ENCODE measurements at regions not wholly inside any gene's neighbourhood (a gene's known extent, or its start where the extent isn't known, plus 50 kb on each side); places are given as distances from the start of the nearest gene placed in this dataset.

DNA sequence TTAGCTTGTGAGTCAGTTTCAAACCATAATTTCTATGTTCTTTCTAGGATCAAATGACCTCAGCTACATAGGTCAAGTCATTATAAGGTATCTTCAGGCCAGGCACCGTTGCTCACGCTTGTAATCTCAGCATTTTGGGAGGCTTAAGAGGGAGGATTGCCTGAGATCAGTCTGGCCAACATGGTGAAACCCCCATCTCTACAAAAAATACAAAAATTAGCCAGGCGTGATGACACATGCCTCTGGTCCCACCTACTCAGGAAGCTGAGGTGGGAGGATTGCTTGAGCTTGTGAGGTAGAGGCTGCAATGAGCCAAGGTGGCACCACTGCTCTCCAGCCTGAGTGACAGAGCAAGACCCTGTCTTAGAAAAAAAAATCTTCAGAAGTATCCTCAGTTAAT, 362.3 kb downstream of the GATA3 start:
- DNase-seq (ENCODE audit: low read depth in 2 of 2), result no peak

DNA sequence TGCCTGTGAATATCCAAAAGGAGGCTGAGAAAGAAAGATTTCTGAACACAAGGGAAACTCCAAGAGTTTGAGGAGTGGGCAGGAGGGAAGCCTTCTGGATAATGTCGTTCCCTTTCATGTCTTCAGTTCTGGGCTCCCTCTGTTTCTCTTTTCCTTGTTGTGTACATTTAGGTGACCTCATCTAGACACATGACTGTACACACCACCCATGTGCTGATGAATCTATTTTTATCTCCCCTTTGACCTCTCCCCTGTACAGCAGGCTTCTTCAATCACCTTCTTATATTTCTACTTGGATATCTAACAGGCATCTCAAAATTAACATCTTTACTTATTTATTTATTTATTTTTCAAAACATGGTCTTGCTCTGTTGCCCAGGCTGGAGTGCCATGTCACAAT, 363.1 kb downstream of the GATA3 start:
- DNase-seq (ENCODE audit: low read depth in 2 of 2), result no peak

DNA sequence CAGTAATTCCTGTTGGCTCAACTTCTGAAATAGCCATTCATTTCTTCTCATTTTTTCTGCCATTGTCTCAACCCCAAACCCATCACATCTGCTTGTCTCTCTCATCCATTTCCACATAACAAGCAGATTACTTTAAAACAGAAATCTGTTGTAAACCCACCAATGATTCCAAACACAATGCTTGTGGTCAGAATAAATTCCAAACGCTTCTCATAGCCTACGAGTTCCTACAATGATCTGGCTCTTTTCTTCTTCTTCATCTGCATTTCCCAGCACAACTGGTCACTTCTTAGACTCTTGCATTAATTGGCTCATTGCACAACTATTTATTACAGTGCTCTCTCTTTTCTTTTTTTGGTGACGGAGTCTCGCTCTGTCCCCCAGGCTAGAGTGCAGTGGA, 364.1 kb downstream of the GATA3 start:
- DNase-seq (ENCODE audit: low read depth in 2 of 2), result no peak

DNA sequence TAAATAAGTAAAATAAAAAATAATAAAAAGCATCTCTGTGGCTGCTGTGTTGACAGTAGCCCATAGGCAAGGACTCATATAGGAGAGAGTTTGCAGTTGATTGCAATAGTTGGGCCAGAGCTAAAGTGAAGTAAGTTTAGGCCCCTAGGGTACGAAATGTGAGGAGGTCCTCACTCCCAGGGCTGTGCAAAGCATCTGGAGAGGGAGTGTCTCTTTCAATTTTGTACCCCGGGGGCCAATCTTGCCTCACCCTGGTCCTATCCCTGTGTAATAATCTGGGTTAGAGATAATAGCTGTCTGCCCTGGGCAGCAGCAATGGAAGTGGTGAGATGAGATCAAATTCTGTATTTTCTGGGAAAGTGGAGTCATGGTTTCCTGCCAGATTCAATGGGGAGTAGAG, 365.7 kb downstream of the GATA3 start:
- no peak for DNase-seq (ENCODE audit: low read depth in 2 of 2)

DNA sequence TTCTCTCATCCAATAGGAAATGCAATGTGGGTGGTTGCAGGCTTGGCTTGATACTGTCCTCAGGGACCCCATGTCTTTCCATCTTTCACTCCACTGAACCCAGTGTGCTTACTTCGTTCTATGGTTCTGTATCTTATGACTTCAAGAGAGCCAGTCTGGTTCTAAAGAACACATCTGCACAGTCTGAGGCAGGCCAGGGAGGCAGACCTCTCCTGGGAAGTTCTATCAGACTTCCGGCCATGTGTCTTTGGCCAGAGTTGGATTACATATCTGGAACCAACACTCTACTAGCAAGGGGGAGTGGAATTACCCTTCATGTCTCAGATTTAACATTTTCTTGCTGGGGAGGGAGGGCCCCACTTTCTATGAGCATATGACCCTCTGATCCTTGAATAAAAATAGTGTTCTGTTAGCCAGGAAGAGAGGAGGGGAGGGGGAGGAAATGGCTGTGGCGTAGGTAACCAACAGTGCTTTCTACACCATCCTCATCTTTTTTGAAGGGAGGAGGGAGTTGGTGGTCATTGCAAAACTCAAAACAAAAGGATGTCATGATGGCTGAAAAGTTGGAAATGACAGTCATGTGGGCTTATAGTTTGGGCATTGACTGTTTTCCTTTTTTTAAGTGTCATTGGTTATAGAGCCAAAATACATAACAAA, 370.2 kb downstream of the GATA3 start:
- DNase-seq (ENCODE audit: low read depth in 2 of 2), result no peak

DNA sequence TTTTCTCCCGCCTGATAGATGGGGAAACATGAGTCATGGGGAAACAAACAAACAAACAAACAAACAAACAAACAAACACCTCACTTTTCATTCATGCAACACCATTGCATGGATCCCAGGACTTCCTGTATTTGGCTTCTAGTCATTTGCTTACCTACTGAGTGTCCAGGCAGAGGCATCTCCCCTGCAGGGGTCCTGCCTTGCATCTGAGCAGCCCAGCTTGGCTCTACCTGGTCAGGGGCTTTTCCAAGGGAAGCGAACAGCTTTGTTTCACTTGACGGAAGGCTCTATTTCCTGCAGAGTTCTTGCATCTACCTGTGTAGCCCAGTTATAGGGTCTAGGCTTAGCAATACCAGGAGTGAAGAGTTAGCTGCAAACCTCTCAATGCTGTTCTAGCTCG, 374.2 kb downstream of the GATA3 start:
- DNase-seq (ENCODE audit: low read depth in 2 of 2), result no peak

DNA sequence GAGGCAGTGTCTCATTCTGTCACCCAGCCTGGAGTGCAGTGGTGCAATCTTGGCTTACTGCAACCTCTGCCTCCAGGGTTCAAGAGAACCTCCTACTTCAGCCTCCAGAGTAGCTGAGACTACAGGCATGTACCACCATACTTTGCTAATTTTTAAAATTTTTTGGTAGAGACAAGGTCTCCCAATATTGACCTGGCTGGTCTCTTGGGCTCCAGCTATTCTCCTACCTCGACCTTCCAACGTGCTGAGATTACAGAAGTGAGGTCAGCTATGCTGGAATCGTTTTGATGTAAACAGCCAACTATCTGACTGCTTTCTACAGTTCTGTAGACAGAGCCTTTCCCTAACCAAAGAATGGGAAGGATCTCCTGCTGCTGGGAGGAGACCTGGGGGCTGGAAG, 375.8 kb downstream of the GATA3 start:
- DNase-seq (ENCODE audit: low read depth in 2 of 2), result no peak

DNA sequence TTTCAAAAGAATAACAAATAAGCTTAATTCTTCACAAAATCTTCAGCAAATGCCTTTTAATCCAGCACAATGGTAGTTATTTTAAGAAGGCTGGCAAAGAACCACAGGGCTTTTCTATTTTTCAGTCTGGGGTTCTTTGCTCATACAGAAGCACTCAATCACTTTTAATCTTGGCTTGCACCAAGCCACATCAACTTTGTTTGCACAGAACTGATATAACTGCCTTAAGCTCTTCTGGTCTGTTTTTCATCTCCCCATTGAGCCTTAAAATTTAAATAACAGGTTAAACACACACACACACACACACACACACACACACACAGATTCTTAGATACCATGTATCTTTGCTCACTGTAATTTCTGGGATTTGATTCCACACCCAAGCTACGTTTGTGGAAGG, 377.0 kb downstream of the GATA3 start:
- no peak for DNase-seq (ENCODE audit: low read depth in 2 of 2)

DNA sequence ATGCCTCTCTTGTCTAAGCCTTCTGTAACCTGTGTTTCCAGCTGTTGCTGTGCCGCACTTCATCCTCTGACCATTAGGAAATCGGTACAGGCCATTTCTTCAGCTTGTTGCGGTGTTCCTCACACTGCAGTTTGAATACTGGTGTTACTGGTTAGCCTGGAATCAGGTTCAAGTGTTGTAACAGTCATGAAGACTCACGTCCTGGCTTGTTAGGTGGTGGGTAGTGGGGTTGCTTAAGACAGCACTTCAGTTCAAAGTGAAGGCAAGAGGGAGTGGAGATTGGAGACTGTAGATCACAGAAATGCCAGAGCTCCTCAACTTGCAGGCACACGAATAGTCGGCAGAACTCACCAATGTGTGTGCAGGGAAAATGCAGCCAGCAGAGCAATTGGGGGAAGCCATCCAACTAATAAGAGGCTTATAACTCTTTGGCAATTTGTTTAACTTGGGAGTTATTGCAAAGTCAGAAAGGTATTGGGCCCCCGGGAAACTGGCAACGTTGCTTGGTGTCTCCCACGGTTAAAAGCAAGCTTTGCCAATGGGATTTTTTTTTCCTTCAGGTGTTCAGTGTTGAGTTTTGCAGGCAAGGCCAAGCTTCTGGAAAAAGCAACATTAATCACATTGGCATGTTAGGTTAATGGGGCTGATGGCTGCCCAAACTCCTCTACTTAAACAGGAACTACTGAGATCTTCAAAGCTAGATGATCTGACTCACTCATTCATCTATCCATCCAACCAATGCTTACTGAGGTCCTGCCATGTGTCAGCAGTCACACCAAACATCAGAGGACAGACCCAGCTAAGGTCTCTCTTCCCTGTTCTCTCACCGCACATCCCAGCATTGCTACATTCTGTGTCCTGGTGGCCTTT, 380.9 kb downstream of the GATA3 start:
- DNase-seq (ENCODE audit: low read depth in 2 of 2), result no peak

DNA sequence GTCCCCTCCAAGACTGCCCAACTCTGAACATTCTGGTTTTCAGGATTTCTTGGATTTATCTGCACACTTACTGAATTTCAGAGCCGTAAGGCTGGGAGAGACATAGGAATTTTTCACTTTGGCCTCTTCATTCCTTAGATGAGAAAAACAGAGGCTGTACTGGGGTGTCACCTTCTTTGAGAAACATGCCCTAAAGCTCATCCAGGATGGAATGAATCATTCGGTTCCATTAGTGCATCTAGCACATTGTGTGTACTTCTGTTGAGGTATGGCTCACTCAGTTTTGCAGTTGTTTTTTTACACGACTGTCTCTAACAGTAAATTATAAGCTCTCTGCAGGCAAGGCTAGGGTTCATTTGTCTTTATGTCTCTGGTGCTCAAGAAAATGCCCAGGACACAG, 383.4 kb downstream of the GATA3 start:
- no peak for DNase-seq (ENCODE audit: low read depth in 2 of 2)

DNA sequence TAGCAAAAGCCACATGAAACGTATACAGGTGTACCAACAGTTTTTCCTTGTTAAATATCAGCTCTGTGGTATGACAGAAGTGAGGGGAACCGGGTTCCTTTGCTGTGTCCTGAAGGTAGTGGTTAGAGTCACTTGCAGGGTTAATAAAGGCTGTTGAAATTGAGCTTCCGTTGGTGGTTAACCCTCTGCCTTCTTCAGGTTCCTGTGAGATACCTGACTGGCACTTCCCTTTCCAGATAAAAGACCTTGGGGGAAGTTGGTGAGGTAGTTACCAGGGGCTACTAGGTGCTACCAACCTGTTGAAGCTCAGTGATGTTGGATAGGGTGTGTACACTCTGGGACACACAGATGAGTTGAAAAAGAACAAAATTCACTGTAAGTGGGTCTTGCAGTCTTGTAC, 384.1 kb downstream of the GATA3 start:
- DNase-seq (ENCODE audit: low read depth in 2 of 2), result no peak

DNA sequence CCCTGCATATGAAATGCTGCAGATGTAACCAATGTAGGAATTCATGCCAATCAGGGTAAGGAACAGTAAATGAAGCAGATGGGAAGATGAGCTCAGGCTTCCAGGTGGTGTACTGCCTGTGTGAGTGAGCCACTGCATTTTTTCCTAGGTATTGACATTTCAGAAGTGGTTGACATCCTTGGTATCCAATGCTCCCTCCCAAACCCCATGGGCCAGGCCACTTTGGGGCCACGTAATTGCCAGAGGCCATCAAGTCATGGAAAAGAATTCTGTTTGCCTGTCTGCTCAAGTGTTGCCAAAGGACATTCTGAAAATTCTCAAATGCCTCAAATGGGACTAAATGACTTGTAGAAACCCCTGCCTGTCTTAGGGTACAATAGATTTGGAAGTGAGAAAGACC, 384.6 kb downstream of the GATA3 start:
- DNase-seq (ENCODE audit: low read depth in 2 of 2), result no peak

DNA sequence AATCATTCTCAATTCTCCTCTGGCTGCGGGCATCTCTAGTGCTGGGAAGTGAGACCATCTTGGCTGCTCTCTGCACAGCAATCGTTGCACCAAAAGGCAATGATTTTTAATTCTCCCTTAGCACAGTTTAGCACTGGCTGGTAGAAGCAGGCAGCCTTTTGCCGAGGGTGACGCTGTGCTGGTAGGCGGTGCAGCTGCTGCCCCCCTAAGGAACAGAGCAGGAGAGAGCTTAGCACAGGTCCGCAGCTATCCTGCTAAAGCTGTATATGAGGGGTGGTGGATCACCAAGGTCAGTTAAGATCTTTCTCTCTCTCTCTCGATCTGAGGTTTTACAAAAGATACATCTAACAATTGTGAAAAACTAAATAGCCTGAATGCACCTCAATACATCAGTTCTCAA, 390.1 kb downstream of the GATA3 start:
- DNase-seq (ENCODE audit: low read depth in 2 of 2), result no peak

DNA sequence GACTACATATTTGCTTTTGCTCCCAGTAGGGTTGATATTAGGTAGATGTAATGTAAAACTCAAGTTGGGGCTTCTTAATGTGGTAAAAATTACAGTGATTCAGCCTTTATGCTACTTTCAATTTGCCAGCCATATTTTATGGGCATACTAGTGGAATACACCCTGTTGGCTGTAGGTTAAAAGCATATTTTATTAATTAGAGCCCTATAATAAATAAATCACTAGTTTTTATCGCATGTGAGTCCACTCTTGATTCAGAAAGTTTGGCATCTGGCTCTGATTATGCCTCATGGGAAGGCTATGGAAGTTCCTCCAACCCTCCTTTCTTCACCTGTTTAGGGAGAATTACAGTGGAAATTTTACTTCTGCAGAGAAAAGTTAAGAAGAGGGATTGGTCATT, 390.9 kb downstream of the GATA3 start:
- no peak for DNase-seq (ENCODE audit: low read depth in 2 of 2)

DNA sequence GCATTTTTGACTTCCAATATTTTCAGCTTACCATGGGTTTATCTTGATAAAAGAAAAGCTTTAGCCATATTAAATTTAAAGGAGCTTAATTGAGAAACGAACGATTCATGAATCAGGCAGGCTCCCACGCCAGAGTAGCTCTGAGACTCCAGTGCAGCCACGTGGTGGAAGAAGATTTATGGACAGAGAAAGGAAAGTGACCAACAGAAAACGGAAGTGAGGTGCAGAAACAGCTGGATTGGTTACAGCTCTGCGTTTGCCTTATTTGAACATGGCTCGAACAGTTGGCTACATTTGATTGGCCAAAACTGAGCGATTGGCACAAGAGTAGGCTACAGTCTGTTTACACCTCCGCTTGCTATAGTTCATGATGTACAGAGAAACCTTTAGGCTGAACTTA, 395.4 kb downstream of the GATA3 start:
- DNase-seq (ENCODE audit: low read depth in 2 of 2), result no peak

DNA sequence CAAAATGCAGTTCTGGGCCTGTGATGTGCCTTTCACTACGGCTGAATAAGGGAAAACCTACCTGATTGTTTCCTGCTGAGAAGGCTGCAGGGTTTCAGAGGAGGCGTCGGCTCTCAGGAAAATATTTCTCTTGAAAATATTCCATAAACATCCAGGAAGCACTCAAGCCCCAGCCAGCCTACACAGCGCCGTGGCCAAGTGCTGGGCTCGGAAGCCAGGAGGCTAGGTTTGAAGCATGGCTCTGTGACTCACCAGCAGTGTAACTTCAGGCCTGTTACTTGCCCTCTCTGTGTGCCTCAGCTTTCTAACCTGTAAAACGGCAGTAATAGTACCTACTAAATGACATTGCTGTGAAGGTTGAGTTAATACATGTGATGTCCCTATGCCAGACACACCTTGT, 399.1 kb downstream of the GATA3 start:
- no peak for DNase-seq (ENCODE audit: low read depth in 2 of 2)

DNA sequence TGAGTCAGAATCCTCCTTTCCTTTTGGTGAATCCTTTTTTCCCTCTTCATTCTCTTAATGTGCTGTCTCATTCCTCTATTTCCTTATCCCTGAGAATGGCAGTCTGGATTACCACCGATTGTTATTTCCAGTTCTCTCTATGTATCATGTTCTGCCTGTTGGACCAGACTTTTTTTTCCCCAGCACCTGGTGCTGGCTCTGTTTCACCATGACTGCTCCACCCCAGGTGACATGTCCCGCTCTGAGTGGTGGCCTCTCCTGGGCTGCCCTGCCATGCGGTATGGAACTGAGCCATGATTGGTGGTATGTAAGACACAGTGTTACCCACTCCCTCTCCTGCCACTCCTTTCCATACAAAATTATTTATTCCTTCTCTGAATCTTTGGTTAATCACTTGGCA, 399.9 kb downstream of the GATA3 start:
- no peak for DNase-seq (ENCODE audit: low read depth in 2 of 2)

DNA sequence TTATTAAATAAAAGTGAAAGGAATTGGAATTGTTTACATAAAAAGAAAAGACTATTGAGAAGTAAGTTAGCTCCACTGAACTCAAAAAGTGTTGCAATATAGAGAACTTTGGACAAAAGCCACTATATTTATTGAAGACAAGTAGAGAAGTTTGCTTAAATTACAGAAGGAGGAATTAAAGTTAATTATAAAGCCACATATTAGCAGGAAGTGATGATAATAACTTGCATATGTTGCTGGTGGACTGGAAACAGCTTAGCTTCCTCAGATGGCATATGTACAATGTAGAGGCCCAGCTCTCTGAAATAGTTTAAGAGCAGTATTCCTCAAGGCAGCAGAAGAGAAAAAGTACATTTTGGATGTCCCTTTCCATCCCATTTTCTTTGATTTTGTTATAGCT, 400.7 kb downstream of the GATA3 start:
- no peak for DNase-seq (ENCODE audit: low read depth in 2 of 2)

DNA sequence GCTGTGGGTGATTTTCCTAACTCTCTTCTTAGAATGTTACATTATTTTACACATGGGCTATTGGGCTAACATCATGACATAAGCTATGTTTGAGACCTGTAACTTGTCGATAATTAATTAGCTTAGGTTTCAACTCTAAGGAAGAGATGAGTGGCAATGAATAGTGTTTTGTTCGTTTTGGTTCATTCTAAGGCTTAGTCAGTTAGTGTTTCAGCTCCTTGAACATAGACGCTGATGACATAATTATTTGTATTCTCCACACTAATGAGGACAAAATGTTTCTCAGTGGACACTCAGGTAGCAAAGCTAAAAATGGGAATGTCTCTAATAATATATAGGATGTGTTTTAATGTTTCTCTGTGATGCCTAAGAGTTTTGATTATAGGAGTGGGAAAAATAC, 401.9 kb downstream of the GATA3 start:
- DNase-seq (ENCODE audit: low read depth in 2 of 2), result no peak

DNA sequence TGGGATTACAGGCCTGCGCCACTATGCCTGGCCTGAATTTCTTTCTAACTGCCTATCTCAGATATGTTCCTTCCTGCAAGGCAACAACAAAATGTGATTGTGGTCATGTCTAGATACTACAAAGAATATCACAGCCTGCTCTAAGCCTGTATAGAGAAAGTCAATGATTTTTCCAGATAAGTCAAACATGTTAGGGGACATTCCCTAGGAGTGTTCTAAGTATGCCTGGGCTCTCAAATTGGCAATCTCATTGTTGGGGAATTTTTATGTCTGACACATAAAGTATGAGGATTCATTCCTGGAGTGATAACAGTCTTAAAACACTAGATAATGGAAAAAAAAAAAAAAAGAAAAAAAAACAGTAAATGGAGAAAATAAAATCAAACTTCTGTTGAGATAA, 406.1 kb downstream of the GATA3 start:
- no peak for DNase-seq (ENCODE audit: low read depth in 2 of 2)

DNA sequence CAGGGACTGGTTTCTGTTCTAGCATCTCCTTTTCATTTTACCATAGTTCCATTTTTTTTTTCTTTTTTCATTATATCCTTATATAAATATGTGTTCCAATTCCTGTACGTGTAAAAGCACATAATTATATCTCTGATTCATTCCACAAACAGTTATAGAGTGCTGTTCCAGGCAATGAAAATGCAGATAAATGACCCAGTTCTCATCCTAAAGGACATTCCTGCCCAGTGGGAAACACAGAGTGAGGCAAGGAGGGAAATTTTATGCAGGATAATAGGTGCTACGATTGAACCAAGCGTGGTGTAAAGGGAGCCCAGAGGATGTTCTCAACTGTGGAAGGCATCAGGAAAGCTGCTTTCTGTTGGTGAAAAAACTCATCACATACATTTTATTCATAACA, 408.1 kb downstream of the GATA3 start:
- no peak for DNase-seq (ENCODE audit: low read depth in 2 of 2)

DNA sequence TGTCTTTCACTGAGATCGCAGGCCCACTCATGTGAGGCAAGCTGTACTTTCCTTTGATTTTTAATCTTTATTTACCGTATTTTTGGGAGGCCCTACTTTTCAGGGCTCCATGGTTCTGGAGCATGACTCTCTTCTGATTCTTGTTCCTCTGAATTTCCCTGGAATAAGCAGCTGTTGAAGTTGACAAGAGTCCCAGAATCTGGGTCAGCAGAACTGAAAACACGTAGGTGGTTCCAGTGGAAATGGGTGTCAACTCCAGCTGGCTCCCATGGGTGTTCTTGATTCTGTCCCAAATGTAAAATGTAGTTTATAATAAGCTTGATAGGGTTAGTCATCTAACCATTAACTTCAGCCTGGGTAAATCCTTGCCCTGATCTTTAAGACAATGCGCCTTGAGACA, 409.4 kb downstream of the GATA3 start:
- no peak for DNase-seq (ENCODE audit: low read depth in 2 of 2)

DNA sequence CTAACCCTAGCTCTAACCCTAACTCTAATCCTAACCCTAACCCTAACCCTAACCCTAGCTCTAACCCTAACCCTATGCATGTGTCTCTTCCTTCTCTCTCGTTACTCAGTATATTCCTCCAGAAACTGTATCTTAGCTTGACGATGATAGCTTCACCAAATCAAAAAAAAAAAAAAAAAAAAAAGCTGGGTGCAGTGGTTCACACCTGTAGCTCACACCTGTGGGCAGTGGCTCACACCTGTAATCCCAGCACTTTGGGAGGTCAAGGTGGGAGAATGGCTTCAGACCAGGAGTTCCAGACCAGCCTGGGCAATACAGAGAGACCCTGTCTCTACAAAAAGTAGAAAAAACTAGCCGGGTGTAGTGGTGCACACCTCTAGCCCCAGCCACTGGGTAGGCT, 414.0 kb downstream of the GATA3 start:
- no peak for DNase-seq (ENCODE audit: low read depth in 2 of 2)
